ENCODE measurements at regions not wholly inside any gene's neighbourhood (a gene's known extent, or its start where the extent isn't known, plus 50 kb on each side); places are given as distances from the start of the nearest gene placed in this dataset.

DNA sequence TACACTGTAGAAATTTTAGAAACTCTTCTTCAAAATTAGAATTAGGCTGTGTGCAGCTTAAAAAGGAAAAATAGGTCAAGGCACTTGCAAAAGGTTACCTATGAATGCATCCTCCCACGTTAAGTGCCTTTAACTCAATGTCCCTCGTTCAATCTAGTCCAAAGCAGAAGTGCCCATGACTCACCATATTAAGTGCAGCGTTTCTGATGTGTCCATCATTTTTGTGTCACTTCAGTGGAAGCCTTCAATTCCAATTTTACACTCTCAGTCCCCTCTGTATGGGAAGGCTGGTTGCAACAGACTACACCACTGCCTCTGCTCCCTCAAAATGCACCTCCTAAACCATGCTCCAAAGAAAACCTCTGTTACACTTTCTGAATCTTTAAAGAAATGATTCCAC, 53.4 kb downstream of the FOXB1 start:
- TF ChIP-seq, protein P1, sequence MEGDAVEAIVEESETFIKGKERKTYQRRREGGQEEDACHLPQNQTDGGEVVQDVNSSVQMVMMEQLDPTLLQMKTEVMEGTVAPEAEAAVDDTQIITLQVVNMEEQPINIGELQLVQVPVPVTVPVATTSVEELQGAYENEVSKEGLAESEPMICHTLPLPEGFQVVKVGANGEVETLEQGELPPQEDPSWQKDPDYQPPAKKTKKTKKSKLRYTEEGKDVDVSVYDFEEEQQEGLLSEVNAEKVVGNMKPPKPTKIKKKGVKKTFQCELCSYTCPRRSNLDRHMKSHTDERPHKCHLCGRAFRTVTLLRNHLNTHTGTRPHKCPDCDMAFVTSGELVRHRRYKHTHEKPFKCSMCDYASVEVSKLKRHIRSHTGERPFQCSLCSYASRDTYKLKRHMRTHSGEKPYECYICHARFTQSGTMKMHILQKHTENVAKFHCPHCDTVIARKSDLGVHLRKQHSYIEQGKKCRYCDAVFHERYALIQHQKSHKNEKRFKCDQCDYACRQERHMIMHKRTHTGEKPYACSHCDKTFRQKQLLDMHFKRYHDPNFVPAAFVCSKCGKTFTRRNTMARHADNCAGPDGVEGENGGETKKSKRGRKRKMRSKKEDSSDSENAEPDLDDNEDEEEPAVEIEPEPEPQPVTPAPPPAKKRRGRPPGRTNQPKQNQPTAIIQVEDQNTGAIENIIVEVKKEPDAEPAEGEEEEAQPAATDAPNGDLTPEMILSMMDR (IDR thresholded peaks at IDR 0.05) = no peak
- no peak overlapping the region for H3K27ac Mint-ChIP-seq (ENCODE audit: unreplicated experiment)
- peaks cover 2% of the 10 kb centered on the region for H3K36me3 Mint-ChIP-seq (ENCODE audit: low read depth)
- no peak overlapping the region for H3K4me3 Mint-ChIP-seq (ENCODE audit: unreplicated experiment)
- H3K9me3 Mint-ChIP-seq (ENCODE audit: low read depth) = peaks cover 17% of the 10 kb centered on the region
- peaks cover 45% of the 10 kb centered on the region for H3K27me3 Mint-ChIP-seq (ENCODE audit: low read depth)
- no peak for DNase-seq (ENCODE audit: low spot score)
- no peaks in the 10 kb centered on the region for H3K4me1 Mint-ChIP-seq (ENCODE audit: low read depth)

GRCh38 chr15:60059186-60059585, 55.1 kb downstream of the FOXB1 start:
- Mint-ChIP-seq H3K9me3 (ENCODE audit: low read depth) (peaks cover 21% of the 10 kb centered on the region), H3K4me3 (ENCODE audit: unreplicated experiment) (no peak overlapping the region), H3K27me3 (ENCODE audit: low read depth) (peaks cover 42% of the 10 kb centered on the region), H3K36me3 (ENCODE audit: low read depth) (peaks cover 2% of the 10 kb centered on the region), H3K4me1 (ENCODE audit: low read depth) (no peaks in the 10 kb centered on the region), H3K27ac (ENCODE audit: unreplicated experiment) (no peak overlapping the region)
- TF ChIP-seq, protein P1 (IDR thresholded peaks at IDR 0.05) = no peak
- no peak for DNase-seq (ENCODE audit: low spot score)

DNA sequence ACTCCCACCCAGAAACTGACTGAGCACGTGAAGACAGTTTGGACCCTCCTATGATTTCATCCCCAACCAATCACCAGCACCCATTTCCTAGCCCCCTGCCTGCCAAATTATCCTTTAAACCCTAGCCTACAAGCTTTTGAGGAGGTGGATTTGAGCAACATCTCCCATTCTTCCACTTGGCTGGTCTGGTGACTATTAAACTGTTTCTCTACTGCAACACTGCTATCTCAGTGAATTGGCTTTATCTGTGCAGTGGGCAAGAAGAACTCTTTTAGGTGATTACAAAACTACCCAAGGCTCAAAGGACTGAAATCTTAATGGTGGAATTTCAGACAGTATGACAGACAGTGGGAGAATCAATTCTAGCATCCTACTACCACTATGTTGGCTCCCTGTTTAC, 57.6 kb downstream of the FOXB1 start:
- peaks cover 2% of the 10 kb centered on the region for H3K36me3 Mint-ChIP-seq (ENCODE audit: low read depth)

GRCh38 chr15:60062826-60063225, 58.7 kb downstream of the FOXB1 start:
- Mint-ChIP-seq H3K36me3 (ENCODE audit: low read depth) (peaks cover 2% of the 10 kb centered on the region), H3K27me3 (ENCODE audit: low read depth) (peaks cover 35% of the 10 kb centered on the region), H3K4me1 (ENCODE audit: low read depth) (no peaks in the 10 kb centered on the region), H3K27ac (ENCODE audit: unreplicated experiment) (no peak overlapping the region), H3K4me3 (ENCODE audit: unreplicated experiment) (no peak overlapping the region), H3K9me3 (ENCODE audit: low read depth) (peaks cover 21% of the 10 kb centered on the region)
- DNase-seq (ENCODE audit: low spot score) = no peak
- TF ChIP-seq, protein P1 (IDR thresholded peaks at IDR 0.05) = no peak

More for the DNA sequence above, 57.6 kb downstream of the FOXB1 start:
- no peak for DNase-seq (ENCODE audit: low spot score)
- H3K9me3 Mint-ChIP-seq (ENCODE audit: low read depth) = peaks cover 21% of the 10 kb centered on the region
- H3K27me3 Mint-ChIP-seq (ENCODE audit: low read depth) = peaks cover 44% of the 10 kb centered on the region
- TF ChIP-seq, protein P1 (IDR thresholded peaks at IDR 0.05) = no peak
- no peak overlapping the region for H3K4me3 Mint-ChIP-seq (ENCODE audit: unreplicated experiment)
- no peaks in the 10 kb centered on the region for H3K4me1 Mint-ChIP-seq (ENCODE audit: low read depth)
- no peak overlapping the region for H3K27ac Mint-ChIP-seq (ENCODE audit: unreplicated experiment)

GRCh38 chr15:60065951-60066350, 61.8 kb downstream of the FOXB1 start:
- Mint-ChIP-seq H3K27me3 (ENCODE audit: low read depth) (peaks cover 16% of the 10 kb centered on the region), H3K4me3 (ENCODE audit: unreplicated experiment) (no peak overlapping the region), H3K9me3 (ENCODE audit: low read depth) (peaks cover 20% of the 10 kb centered on the region), H3K27ac (ENCODE audit: unreplicated experiment) (no peak overlapping the region), H3K36me3 (ENCODE audit: low read depth) (peaks cover 2% of the 10 kb centered on the region), H3K4me1 (ENCODE audit: low read depth) (peaks cover 3% of the 10 kb centered on the region)
- TF ChIP-seq, protein P1 (IDR thresholded peaks at IDR 0.05) = no peak
- no peak for DNase-seq (ENCODE audit: low spot score)
